ENCODE measurements at regions not wholly inside any gene's neighbourhood (a gene's known extent, or its start where the extent isn't known, plus 50 kb on each side); places are given as distances from the start of the nearest gene placed in this dataset.

- no peak for TF ChIP-seq ZFP3 (CRISPR knock-in tag; IDR thresholded peaks at IDR 0.05)
- no peak for TF ChIP-seq OSR1 (CRISPR knock-in tag; IDR thresholded peaks at IDR 0.05)
- no peak for TF ChIP-seq TSHZ2 (CRISPR knock-in tag; IDR thresholded peaks at IDR 0.05)
- ATAC-seq: no peak
Observed at GRCh38 chr10:10817609-10818008, 200.1 kb upstream of the CELF2 start.

- TF ChIP-seq ZFP3 (CRISPR knock-in tag; IDR thresholded peaks at IDR 0.05): no peak
- TF ChIP-seq BACH2 (CRISPR knock-in tag; IDR thresholded peaks at IDR 0.05; ENCODE audit: borderline replicate concordance): no peak
- no peak for TF ChIP-seq TOX (CRISPR knock-in tag; IDR thresholded peaks at IDR 0.05; ENCODE audit: borderline replicate concordance)
- TF ChIP-seq POU6F1 (CRISPR knock-in tag; IDR thresholded peaks at IDR 0.05; ENCODE audit: borderline replicate concordance, low read depth): no peak
- TF ChIP-seq ISL1 (CRISPR knock-in tag; IDR thresholded peaks at IDR 0.05): no peak
- no peak for TF ChIP-seq ZC3H10 (CRISPR knock-in tag; IDR thresholded peaks at IDR 0.05)
- no peak for TF ChIP-seq PATZ1 (CRISPR knock-in tag; IDR thresholded peaks at IDR 0.05; ENCODE audit: borderline replicate concordance)
- no peak for TF ChIP-seq SNAI2 (CRISPR knock-in tag; IDR thresholded peaks at IDR 0.05)
- no peak for ATAC-seq
Observed at GRCh38 chr10:10818082-10818481, 199.6 kb upstream of the CELF2 start.

GRCh38 chr10:10819206-10819856, 198.3 kb upstream of the CELF2 start:
- no peak for ATAC-seq
- TF ChIP-seq POU6F1 (CRISPR knock-in tag; IDR thresholded peaks at IDR 0.05; ENCODE audit: borderline replicate concordance, low read depth) (no peak), CREB5 (CRISPR knock-in tag; IDR thresholded peaks at IDR 0.05; ENCODE audit: low read depth) (no peak), CSRNP3 (CRISPR knock-in tag; IDR thresholded peaks at IDR 0.05) (no peak), OSR1 (CRISPR knock-in tag; IDR thresholded peaks at IDR 0.05) (no peak), ZNF565 (CRISPR knock-in tag; conservative IDR thresholded peaks at IDR 0.05; ENCODE audit: low read depth) (no peak), ZNF70 (CRISPR knock-in tag; IDR thresholded peaks at IDR 0.05) (no peak), CSDC2 (CRISPR knock-in tag; IDR thresholded peaks at IDR 0.05) (no peak), ISL1 (CRISPR knock-in tag; IDR thresholded peaks at IDR 0.05) (no peak), ARNTL (CRISPR knock-in tag; IDR thresholded peaks at IDR 0.05; ENCODE audit: borderline replicate concordance, low read depth) (no peak), RARB (CRISPR knock-in tag; IDR thresholded peaks at IDR 0.05) (no peak), ZNF8 (CRISPR knock-in tag; IDR thresholded peaks at IDR 0.05) (no peak), GLIS3 (CRISPR knock-in tag; IDR thresholded peaks at IDR 0.05) (no peak), BACH2 (CRISPR knock-in tag; IDR thresholded peaks at IDR 0.05; ENCODE audit: borderline replicate concordance) (no peak), PATZ1 (CRISPR knock-in tag; IDR thresholded peaks at IDR 0.05; ENCODE audit: borderline replicate concordance) (no peak), PPARA (CRISPR knock-in tag; IDR thresholded peaks at IDR 0.05; ENCODE audit: borderline replicate concordance) (no peak), ZC3H10 (CRISPR knock-in tag; IDR thresholded peaks at IDR 0.05) (no peak), TOX (CRISPR knock-in tag; IDR thresholded peaks at IDR 0.05; ENCODE audit: borderline replicate concordance) (no peak)
